Spleen (tissue), 7 donors: ENCODE measurements at regions not wholly inside any gene's neighbourhood (a gene's known extent, or its start where the extent isn't known, plus 50 kb on each side); places are given as distances from the start of the nearest gene placed in this dataset.

Experiments
- CTCF ChIP-seq, 11 experiments: fragments of 200-600 bp in 7 of 11; fragments of 450-650 bp in 4 of 11; sonication (generic) in 4 of 11; IDR thresholded peaks in 8 of 11; conservative IDR thresholded peaks in 3 of 11; 1 replicate in 7 of 11; 2 replicates in 4 of 11; pipeline versions ENCODE4 v1.4.0 to v1.8.0; 2016 to 2021; ENCODE audit warnings: antibody characterized with exemption in 11 of 11, inconsistent platforms in 4 of 11, mild to moderate bottlenecking in 1 of 11
- POLR2A ChIP-seq, 3 donors: fragments of 450-650 bp; IDR thresholded peaks; one replicate each; pipeline ENCODE4 v1.5.1; 2017; ENCODE audit warnings: antibody characterized with exemption in 3 of 3, mild to moderate bottlenecking in 1 of 3
- POLR2AphosphoS5 ChIP-seq, 3 donors: sonication (generic); formaldehyde crosslinking; IDR thresholded peaks; one replicate each; pipeline ENCODE4 v1.5.1; 2017; ENCODE audit warnings: antibody characterized with exemption in 3 of 3
- donor health status: DM: no; HTN: no; CAD: no; lungs with moderate emphysema.
- donor health status: DM: no; HTN: no; CAD: no.
- donor health status: DM: no; HTN: no; CAD: no.

DNA sequence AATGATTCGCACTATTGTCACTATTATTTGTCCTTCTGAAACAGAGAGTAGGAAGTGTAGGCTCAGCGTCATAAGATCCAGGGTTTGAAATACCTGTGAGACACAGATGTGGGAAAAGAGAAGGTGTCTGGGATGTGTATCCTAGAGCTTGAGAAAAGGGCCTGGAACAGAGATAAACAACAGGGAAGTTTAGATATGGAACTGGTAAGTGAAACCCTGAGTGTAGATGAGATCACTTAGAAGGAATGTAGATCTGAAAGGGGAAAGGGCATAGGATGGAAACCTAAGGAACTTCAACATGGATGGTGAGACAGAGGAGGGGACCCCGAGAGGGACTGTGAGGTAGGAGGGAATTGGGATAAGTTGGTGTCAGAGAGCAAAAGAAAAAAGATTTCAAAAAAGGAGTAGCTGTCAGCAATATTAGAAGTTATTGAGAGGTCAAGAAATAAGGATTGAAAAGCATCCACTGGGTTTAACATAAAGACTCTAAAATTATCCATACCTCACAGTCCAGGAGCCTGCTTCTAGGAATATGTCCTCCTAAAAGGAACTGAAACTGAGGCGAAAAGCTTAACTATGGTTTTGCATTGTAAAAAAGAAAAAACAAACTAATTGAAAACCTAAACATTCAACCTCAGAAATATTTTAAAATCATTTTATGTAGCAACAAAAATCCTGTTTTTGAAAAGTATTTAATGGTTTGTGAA lies 119.2 kb upstream of the NPVF start:
- no peak for TF ChIP-seq POLR2A (IDR thresholded peaks at IDR 0.05)
- no peak for TF ChIP-seq CTCF (IDR thresholded peaks at IDR 0.05 in 8 of 11, conservative IDR thresholded peaks at IDR 0.05 in 3 of 11)
- no peak for TF ChIP-seq POLR2AphosphoS5 (IDR thresholded peaks at IDR 0.05)
